HG02870 (cell line): ENCODE measurements at regions not wholly inside any gene's neighbourhood (a gene's known extent, or its start where the extent isn't known, plus 50 kb on each side); places are given as distances from the start of the nearest gene placed in this dataset.

ENCODE experiments used
- ATAC-seq: cut with Tn5 transposase; IDR thresholded peaks from one replicate; pipeline ENCODE4 v1.9.1; 2021; ENCODE audit warnings: mild to moderate bottlenecking, moderate library complexity; ENCODE audit not compliant: unreplicated experiment

DNA sequence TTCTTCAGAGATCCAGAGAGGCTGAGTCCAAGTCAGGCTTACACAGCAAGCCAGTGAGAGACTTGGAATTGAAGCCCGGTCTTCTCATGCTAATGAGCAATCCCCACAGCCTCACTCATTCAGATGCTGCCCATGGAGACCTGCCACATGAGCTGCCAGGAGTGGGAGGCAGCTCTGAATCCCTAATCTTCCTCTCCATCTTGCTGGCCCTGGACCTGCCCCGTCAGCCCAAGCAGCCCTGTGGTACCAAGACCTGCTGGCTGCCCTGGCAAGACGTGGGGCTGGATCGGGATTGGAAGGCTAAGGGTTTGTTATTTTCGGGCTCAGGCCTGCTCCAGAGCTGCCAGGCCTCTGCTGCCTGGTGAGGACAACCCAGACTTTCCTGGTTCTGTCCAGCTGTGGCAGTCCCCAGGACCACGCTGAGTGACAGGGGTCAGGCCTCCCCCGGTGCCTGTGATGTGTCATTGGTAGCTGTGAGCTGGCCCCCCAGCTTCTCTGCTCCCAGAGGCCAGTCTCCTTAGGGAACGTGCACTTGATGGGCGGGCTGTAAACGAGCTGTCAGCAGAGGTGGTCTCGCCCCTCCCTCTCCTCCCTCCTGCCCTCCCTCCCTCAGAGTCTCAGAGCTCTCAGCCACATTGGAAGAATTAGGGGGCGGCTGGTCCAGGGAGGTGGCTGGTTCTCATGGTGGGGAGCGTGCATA is 135.0 kb downstream of the FOXD2 start:
- no peak for ATAC-seq

DNA sequence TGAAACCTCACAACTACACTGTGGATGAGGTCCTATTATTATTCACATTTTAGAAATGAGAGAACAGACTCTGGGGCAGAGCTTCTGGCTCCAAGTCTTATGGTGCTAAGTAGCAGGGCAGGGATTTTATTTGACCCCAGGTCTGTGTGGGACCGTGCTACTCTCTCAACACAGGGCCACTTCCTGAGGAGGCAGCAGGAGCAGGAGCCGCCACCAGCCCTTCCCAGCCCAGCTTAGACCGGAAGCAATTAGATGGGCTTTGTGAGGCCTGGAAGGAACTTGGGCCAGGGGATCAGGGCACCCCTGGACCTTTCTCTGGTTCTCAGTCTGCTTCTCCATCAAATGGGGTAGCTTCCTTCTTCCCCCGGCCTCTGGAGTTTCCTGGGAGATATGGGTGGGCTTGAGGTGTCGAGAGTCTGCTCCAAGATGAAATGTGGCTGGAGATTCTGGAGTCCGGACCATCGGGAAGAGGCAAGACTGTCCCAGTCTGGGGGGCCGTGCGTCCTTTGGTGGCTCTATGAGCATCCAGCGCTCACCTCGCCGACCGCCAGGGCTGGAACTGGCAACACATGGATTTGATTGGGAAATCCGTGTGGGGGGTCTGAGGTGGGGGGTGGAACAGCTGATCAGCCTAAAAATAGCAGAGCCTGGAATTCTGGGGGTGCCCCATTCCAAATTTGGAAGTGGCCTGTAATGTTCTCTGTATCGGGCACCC is 136.8 kb downstream of the FOXD2 start:
- no peak for ATAC-seq

DNA sequence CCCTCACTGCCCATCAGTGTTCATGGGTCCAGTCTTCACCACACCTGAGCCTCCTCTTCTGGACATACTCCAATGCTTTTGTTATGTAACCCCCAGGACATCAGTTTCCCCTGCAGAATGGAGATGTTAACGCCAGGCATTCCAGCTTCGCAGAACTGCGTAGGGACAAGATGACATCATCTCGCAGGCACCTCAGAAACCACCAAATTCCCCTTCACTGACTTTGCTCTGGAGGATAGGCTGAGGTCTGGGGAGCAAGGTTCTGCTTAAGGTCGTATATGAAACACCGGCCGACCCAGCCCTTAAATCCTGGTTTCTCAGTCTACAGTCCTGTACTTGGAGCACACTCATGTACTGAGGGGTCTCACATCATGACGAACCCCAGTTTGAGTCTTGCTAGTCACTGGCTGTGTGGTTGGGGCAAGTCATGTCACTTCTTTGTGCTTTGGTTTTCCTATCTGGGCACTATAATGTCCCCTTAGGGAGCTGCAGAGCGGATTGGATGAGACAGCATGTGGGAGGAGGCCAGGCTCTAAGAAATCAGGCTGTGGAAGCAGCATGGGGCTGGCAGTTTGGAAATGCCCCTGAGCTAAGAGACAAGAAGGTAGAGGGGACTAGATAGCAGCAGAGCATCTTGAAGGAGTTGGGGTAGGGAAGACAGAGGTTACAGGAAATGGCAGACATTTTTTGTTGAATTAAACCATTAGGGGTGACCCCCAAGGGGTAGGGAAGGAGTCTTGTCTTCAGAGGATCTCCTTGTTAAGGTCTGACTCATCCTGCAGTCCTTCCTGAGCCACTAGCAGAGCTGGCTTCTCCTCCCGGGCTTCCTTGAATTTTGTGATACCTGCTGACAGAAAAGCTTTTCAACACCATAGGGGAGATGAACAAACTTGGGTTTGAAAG is 138.3 kb downstream of the FOXD2 start:
- no peak for ATAC-seq

DNA sequence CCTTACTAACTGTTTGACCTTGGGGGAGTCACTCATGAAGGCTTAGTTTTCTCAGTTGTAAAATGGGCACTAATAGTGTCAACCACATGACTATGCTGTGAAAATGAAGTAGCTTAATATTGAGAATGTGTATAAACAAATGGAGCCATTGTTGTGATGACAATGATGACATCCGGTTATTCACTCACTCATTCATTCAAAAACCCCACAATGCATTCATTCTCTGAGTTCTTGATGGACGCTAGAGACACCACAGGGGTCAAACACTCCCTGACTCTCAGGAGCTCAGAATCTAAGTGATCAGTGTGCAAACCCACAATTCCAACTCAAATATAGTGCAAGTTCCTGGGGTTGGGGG is 138.9 kb downstream of the FOXD2 start:
- no peak for ATAC-seq

DNA sequence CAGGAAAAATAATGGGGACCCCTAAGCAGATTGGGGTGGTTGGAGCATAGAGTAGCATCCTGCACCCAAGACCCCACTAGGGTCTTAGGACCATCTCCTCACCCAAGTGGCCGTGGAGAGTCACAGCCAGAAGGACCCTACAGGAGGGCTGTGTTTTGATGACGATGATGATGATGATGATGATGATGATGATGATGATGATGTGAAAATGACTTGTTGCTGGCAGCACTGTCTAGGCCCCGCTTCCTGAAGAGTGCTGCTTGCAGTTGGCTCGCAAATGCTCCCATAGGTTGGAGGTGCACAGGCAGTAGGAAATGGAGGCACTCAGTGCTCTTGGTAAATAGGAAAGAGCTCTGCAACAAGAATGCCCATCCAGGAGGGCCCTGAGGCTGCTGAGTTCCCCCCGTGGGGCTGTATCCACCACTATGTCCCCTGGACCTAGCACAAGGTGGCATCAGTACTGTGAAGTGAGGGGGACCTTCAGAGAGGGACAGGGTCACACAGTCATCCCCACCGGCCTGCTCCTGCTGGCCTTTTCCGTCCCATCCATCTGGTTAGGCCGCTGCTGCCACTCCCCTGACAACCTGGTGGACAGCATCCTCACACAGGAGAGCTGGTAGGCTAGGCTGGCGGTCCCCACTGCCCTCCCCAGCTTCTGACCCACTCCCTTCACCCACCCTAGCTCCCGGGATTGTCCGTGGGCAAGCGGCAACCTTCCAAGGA is 139.6 kb downstream of the FOXD2 start:
- no peak for ATAC-seq

DNA sequence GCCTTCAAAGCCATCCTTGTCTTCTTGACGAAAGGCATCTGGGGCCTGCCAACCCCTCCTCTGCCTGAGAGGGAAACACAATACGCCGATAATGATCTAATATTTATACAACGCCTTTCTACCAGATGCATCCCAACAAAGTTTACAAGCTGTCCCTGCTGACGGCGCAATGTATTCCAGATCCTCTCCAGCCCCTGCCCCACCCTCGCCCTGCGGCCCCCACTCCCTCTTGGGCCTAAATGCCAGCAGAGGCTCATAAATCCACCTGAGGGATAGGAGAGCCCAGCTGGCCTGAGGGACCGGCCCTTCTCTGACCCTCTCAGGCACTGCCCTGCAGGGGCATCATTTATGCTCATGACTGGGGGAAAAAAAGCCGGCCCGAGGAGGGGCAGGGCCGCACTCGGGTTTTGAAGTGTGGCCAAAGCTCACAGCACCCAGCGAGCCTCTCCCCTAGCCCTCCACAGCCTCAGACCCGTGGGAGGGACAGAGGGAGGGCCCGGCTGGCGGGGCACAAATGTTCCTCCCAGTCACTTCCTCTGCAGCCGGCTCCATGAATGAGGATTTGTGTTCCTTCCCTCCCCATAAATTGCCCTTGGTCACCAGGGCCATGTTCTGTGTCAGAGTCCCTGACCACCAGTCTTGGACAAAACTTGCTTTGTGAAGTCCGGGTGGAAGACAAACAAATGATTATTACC is 140.3 kb downstream of the FOXD2 start:
- no peak for ATAC-seq

DNA sequence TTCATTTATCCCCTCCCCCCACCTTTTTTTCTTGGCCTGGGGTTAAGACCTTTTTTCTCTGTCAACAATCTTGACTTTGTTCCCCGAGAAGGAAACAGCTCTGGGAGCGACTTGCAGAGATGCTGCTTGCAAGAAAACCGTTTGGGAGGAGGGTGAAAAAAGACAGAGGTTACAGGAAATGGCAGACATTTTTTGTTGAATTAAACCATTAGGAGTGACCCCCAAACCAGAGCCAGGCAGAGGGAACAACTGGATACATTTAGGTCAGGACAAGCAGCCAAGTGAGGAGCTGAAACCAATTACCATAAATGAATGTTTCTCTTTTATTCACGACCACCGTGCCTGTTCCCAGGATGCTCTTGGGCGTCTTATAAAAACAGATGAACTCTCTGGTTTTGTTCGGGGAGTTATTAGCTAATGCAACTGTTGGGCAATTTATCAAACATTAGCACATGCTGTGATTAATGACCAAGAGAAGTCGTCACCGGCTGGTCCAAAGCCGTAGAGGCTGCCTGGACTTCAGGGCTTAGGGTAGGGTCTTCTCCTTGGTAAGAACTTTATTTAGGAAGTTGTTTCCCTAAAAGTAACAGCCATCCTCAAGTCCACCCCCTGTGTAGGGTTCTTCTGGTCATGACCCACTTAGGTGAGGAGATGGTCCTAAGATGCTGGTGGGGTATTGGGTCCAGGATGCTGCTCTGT is 141.0 kb downstream of the FOXD2 start:
- ATAC-seq = no peak

DNA sequence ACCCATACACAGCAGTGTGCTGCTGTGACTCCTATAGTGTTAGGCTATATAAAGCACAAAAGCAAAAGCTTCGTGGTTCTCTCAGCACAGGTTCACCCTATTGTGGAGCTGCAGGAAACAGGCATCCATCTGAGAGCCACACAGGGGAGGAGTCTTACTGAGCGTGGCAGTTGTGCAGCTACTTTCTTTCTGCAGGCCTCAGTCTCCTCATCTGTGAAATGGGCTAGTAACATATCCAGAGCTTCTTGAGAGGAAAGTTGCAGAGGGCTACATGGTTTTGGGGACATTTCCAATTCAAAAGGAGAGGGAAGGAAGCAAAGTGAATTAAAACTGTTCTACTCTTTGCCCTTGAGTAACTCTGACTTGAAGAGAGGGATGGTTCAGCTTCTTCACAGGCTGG is 142.0 kb downstream of the FOXD2 start:
- no peak for ATAC-seq

GRCh38 chr1:47580451-47580995 is 142.7 kb downstream of the FOXD2 start:
- ATAC-seq = no peak

GRCh38 chr1:47582891-47583608 is 145.2 kb downstream of the FOXD2 start:
- no peak for ATAC-seq

DNA sequence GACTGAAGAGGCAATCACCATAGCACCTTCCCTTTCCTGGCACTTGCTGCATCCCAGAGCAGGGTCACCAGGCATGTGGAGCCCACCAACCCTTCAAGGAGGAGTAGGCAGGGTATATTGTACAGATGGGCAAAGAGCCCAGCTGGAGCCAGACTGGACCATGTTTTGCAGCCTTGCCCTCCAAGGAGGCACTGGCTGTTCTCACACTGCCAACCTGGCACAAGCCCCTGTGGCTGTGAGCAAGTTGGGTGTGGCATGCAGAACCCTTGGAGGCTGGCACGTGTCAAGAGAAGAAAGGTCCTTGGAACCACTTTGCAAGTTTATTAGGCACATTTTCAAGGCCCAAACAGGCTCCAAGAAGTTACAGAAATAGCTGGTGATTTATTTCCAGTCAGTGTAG is 146.4 kb downstream of the FOXD2 start:
- no peak for ATAC-seq

- no peak for ATAC-seq
Observed at GRCh38 chr1:47585141-47585902, 147.5 kb downstream of the FOXD2 start.

GRCh38 chr1:47587891-47588582 is 150.2 kb downstream of the FOXD2 start:
- no peak for ATAC-seq

- no peak for ATAC-seq
Observed at GRCh38 chr1:47590523-47591225, 152.8 kb downstream of the FOXD2 start.

DNA sequence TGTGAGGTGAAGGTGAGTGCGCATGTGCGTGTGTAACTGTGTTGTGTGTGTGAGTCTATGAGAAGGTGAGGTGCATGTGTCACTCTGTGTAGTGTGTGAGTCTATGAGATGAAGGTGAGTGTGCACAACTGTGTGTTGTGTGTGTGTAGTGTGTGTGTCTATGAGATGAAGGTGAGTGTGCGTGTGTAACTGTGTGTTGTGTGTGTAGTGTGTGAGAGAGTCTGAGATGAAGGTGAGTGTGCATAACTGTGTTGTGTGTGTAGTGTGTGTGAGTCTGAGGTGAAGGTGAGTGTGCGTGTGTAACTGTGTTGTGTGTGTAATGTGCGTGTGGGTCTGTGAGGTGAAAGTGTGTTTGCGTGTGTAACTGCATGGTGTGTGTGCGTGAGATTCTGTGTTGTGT is 154.0 kb downstream of the FOXD2 start:
- ATAC-seq = no peak

GRCh38 chr1:47592296-47593012 is 154.6 kb downstream of the FOXD2 start:
- no peak for ATAC-seq
